Left lung (tissue), 4 donors: ENCODE measurements at regions not wholly inside any gene's neighbourhood (a gene's known extent, or its start where the extent isn't known, plus 50 kb on each side); places are given as distances from the start of the nearest gene placed in this dataset.
"Not testable (repeated sequence)": the region's sequence is repeated elsewhere in the genome, so short reads cannot be mapped to it uniquely, and the experiment has no call there.

Source experiments
- ATAC-seq: fragments of 200-7000 bp; cut with Tn5 transposase; one replicate; pipeline ENCODE4 v1.9.1; 2020; ENCODE audit warnings: moderate library complexity
- DNase-seq, 4 donors: peaks; one replicate each; pipeline ENCODE4 v3.0.0-alpha.2; 2013 to 2020
- H3K27ac ChIP-seq, 2 donors: fragments of 200-600 bp; sonication (generic) in 1 of 2; one replicate each; pipeline versions ENCODE4 v1.5.0 to v1.8.0; 2020 to 2021
- H3K27me3 ChIP-seq, 2 donors: fragments of 200-600 bp; sonication (generic) in 1 of 2; one replicate each; pipeline versions ENCODE4 v1.5.0 to v1.8.0; 2020 to 2021
- H3K36me3 ChIP-seq, 2 donors: fragments of 200-600 bp; sonication (generic) in 1 of 2; one replicate each; pipeline versions ENCODE4 v1.5.0 to v1.8.0; 2020 to 2021
- H3K4me1 ChIP-seq, 2 donors: fragments of 200-600 bp; one replicate each; pipeline ENCODE4 v1.8.0; 2021
- H3K4me3 ChIP-seq, 2 donors: fragments of 200-600 bp; sonication (generic) in 1 of 2; one replicate each; pipeline versions ENCODE4 v1.5.0 to v1.8.0; 2020 to 2021; ENCODE audit warnings: mild to moderate bottlenecking in 1 of 2
- H3K9me3 ChIP-seq, 2 donors: fragments of 200-600 bp; sonication (generic) in 1 of 2; one replicate each; pipeline versions ENCODE4 v1.5.0 to v1.8.0; 2020 to 2021
- CTCF ChIP-seq, 2 donors: fragments of 200-600 bp; sonication (generic) in 1 of 2; IDR thresholded peaks; one replicate each; pipeline versions ENCODE4 v1.5.0 to v1.8.0; 2021; ENCODE audit warnings: antibody characterized with exemption in 2 of 2
- intact Hi-C, 2 donors: fragments of 100-400 bp; cut with DNase I; formaldehyde crosslinking; loops; one replicate each; pipeline versions ENCODE4 v1.11.2 to v1.14.2; 2022
- donor health status: DM: no; HTN: yes; CAD: no.
- donor health status: DM: no; HTN: no; CAD: no.

- H3K4me1 ChIP-seq: no peaks in the 10 kb centered on the region
Observed at GRCh38 chrX:63012574-63012973, 338.6 kb downstream of the SPIN4 start.

GRCh38 chrX:63000196-63000595, 350.9 kb downstream of the SPIN4 start:
- intact Hi-C loops, H3K27me3 ChIP-seq: not testable (repeated sequence)

More at GRCh38 chrX:63012574-63012973, 338.6 kb downstream of the SPIN4 start:
- no peak overlapping the region for H3K27ac ChIP-seq
- H3K36me3 ChIP-seq: no peaks in the 10 kb centered on the region
- H3K9me3 ChIP-seq: peaks cover 0 to 10% of the 10 kb centered on the region in 2 donors
- no peak for TF ChIP-seq CTCF (IDR thresholded peaks at IDR 0.05)
- H3K27me3 ChIP-seq: no peaks in the 10 kb centered on the region
- no peak overlapping the region for H3K4me3 ChIP-seq
- intact Hi-C loops: no loop called here
- ATAC-seq: no peak
- DNase-seq: no peak

More at GRCh38 chrX:63000196-63000595, 350.9 kb downstream of the SPIN4 start:
- not testable (repeated sequence) for H3K27ac ChIP-seq, H3K36me3 ChIP-seq, H3K4me1 ChIP-seq, H3K4me3 ChIP-seq, ATAC-seq, DNase-seq
- H3K9me3 ChIP-seq: peaks cover 0 to 16% of the 10 kb centered on the region in 2 donors
